GM21576 (cell line): ENCODE measurements at regions not wholly inside any gene's neighbourhood (a gene's known extent, or its start where the extent isn't known, plus 50 kb on each side); places are given as distances from the start of the nearest gene placed in this dataset.
"Not testable (repeated sequence)": the region's sequence is repeated elsewhere in the genome, so short reads cannot be mapped to it uniquely, and the experiment has no call there.

Experiments
- ATAC-seq: cut with Tn5 transposase; IDR thresholded peaks from one replicate; pipeline ENCODE4 v1.9.1; 2021; ENCODE audit warnings: mild to moderate bottlenecking, moderate library complexity; ENCODE audit not compliant: unreplicated experiment

- ATAC-seq: no peak
These were observed 143.8 kb downstream of the FGF1 start for GRCh38 chr5:142542078-142542477.

GRCh38 chr5:142540922-142541422, 144.9 kb downstream of the FGF1 start:
- no peak for ATAC-seq

- ATAC-seq: no peak
These were observed 146.6 kb downstream of the FGF1 start for GRCh38 chr5:142539154-142539740.

DNA sequence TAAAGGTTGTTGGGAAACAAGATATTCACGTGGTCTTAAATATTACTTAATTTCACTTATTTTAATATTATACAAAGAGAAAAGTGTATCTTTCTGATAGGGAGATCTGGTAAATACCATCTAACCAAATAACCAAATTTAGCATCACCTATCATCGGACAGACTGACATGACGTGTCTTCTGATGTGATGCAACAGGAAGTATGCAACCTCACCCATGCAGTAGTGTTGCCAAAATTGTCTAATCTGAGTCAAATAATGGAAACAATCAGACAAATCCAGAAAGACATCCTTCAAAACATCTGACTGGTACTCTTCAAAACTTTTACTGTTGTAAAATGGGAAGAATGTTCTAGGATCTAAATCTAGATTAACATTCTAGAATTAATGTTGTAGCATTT, 148.0 kb downstream of the FGF1 start:
- no peak for ATAC-seq

DNA sequence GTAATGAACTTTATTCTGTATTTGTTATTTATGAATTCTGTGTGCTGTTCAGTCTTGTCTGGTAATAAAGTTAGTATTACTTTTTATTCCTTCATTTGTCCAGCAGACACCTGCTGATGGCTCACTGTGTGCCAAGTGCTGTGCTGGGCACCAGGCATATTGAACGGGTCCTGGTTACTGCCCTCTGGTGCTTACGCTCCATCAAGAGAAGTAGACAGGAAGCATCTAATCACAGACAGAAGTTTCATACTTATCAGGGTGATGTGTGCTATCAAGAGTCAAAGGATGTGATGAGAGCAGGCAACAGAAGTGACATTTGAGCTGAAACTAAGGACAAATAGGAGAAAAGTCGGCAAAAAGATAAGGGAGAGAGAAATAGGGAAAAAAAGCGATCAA, 153.1 kb downstream of the FGF1 start:
- ATAC-seq: no peak

DNA sequence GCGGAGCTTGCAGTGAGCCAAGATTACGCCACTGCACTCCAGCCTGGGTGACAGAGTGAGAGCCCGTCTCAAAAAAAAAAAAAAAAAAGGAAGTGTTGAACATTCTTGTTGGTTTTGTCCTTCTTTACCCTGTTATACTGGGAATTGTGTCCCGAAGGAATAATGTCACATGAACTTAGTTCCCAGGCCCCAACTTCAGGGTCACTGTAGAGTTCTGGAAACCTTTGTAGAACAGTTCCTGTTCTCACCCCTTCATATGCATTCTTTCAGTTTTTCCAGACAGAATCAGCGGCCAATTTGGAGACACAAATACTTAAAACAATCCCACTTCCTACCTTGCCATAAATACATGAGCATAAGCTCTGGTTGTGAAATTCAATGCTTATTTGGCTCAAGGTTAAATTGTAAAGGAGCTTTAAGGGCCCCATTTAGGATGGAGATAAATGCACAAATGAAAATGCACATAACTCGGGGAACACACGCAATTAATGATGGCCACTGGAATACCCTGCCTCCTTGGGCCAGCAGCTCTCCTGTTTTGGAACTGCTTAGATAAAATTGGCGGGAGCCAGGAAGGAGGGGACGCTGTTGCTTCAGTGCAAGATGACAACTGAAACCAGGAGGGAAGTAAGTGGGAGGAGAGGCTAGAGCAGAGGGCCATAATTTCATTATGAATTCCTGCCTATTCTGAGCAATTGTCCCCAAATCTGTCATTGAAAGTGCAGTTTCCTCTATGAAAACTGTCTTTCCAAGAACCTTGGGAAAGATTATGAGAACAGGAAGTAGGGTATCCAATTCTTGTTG, 153.7 kb downstream of the FGF1 start:
- ATAC-seq: no peak

GRCh38 chr5:142530904-142531303, 155.0 kb downstream of the FGF1 start:
- no peak for ATAC-seq

- ATAC-seq: no peak
These were observed 156.1 kb downstream of the FGF1 start for GRCh38 chr5:142529626-142530278.

DNA sequence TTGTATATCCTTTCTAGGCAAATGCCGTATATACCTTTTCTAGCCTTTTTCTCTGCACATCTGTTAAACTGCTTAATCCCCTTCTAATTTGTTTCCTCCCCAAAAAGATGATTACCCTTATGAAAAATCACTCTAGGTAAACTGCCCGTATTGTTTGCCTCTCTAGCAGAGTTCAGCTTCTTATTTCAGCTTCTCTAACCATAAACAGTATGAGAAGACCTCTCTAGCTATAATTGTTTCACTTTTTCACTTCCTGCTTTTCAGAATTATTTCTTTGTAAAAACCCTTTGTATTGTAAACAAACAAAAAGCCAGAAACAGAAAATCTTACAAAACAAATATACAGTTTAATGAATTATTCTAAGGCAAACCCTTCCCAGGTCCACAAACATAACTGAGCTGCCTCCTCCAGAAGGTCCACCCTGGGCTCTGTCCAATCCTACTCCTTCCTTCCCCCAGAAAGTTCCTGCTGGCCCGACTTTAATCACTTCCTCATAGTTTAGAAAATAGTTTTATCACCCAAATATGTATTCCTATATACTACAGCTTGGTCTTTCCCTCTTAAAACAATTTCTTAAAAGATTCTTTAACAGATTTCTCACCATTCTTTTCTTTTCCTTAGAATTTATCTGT, 158.1 kb downstream of the FGF1 start:
- no peak for ATAC-seq

GRCh38 chr5:142527234-142527633, 158.7 kb downstream of the FGF1 start:
- no peak for ATAC-seq

GRCh38 chr5:142522983-142523382, 162.9 kb downstream of the FGF1 start:
- no peak for ATAC-seq

DNA sequence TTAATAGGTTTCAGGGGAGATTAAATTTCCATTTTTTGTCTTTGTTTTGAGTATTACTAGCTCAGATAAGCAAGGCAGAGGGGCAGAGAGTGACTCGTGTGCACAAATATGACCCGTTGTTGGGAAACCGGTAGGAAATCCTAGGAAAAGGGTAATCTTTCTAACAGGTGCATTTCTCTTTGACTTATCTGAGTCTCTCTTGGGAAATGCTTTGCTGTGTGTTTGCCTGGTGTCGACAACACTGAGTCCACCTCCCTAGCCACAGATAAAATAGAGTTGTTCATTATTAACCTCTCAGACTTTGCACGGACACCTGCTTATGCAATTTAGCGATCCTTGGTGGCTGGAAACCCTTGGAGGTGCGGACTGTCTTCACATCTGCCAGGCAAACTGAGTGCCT, 164.2 kb downstream of the FGF1 start:
- no peak for ATAC-seq

DNA sequence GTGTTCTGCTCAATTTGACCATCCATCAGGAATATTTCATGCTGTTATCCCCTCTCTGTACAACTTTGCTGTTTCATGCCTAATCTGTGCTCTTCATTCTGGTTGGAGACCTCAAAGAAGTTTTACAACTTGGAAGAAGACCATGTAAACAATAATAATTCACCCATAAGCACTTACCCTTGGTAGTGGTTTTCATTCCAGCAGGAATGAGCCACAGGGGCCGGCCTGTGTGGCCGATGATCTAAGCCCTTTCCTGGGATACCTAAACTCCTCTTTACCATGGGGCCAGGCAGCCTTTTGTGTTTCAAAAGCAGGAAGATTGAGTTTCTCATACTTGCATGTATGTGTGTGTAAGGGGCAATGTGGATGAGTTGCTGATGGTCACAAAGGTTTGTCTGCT, 165.0 kb downstream of the FGF1 start:
- ATAC-seq: no peak

DNA sequence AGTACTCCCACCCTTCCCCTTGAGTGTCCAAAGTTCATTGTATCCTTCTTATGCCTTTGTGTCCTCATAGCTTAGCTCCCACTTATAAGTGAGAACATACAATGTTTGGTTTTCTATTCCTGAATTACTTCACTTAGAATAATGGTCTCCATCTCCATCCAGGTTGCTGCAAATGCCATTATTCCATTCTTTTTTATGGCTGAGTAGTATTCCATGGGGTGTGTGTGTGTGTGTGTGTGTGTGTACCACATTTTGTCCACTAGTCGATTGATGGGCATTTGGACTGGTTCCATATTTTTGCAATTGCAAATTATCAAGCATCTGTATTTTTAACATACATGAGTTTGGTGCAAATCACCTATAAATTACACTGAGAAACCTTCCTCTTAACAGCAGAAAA, 166.0 kb downstream of the FGF1 start:
- ATAC-seq: not testable (repeated sequence)

GRCh38 chr5:142517840-142518239, 168.1 kb downstream of the FGF1 start:
- ATAC-seq: no peak

GRCh38 chr5:142516732-142517131, 169.2 kb downstream of the FGF1 start:
- no peak for ATAC-seq

- ATAC-seq: no peak
These were observed 170.9 kb downstream of the FGF1 start for GRCh38 chr5:142515036-142515435.

GRCh38 chr5:142514196-142514595, 171.7 kb downstream of the FGF1 start:
- ATAC-seq: no peak

DNA sequence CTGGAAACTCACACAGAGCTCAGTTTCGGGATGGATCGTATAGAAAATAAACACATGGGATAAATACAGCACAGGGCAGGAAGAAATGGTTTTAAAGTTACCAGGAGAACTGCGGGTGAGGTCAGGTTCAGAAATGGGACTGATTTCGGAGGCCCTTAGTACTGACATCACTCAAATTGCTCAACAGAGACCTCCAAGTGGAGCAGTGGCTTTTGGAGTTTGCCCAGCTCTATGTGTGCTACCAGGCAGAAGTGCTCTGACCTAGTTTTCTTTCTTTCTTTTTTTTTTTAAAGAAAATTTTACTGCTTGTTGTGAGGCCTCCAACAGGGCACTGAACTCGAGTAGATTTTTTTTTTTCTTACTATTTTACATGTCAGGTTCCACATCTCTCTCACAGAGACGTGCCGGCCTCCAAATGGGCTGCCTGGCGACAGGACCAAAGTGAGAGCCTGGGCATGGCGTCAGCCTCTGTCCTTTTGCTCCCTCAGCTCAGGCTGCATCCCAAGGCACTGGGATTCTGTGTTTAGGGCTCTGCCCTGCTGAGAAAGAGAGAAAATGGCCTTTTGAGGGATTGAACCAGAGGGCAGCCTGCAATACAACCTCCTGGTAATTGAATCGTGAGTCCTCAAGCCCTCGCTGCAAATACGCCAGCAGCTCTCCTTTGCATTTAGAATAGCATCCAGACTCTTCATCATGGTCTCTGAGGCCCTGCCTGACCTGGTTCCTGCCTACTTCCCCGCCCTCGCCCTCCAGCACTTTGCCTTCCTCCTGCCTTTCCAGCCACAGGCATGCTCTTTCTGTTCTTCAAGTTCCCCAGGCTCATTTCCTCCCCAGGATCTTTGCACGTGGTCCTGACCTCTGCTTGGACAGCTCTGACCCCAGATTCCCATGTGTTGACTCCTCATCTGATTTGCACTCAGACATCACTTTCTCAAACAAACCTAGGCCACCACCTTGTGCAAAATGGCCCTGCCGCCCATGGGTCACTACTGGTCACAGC, 173.5 kb downstream of the FGF1 start:
- no peak for ATAC-seq

- ATAC-seq: no peak
These were observed 174.5 kb downstream of the FGF1 start for GRCh38 chr5:142511358-142511757.
